Immature natural killer cell (primary cell): ENCODE measurements at regions not wholly inside any gene's neighbourhood (a gene's known extent, or its start where the extent isn't known, plus 50 kb on each side); places are given as distances from the start of the nearest gene placed in this dataset.
A peak's percentile ranks its signal among the peaks of the same experiment; 100 is the strongest.

Experiments used
- DNase-seq, 3 donors: peaks; one replicate each; pipeline ENCODE4 v3.0.0; 2022; ENCODE audit warnings: mixed read lengths in 1 of 3
- H3K27ac Mint-ChIP-seq, 6 donors: one replicate each; pipeline ENCODE4 v1.8.0; 2020; ENCODE audit warnings: mixed read lengths in 6 of 6, mild to moderate bottlenecking in 5 of 6, inconsistent platforms in 4 of 6, moderate library complexity in 3 of 6
- H3K27me3 Mint-ChIP-seq, 3 donors: one replicate each; pipeline ENCODE4 v1.8.0; 2020 to 2021; ENCODE audit warnings: low read depth in 3 of 3, mild to moderate bottlenecking in 3 of 3, mixed read lengths in 3 of 3, moderate library complexity in 3 of 3, inconsistent platforms in 1 of 3
- H3K36me3 Mint-ChIP-seq, 3 donors: one replicate each; pipeline ENCODE4 v1.8.0; 2020; ENCODE audit warnings: mixed read lengths in 3 of 3, inconsistent platforms in 2 of 3, mild to moderate bottlenecking in 2 of 3
- H3K4me1 Mint-ChIP-seq, 2 donors: one replicate each; pipeline ENCODE4 v1.8.0; 2020; ENCODE audit warnings: inconsistent platforms in 2 of 2, mild to moderate bottlenecking in 2 of 2, mixed read lengths in 2 of 2, moderate library complexity in 1 of 2
- H3K4me3 Mint-ChIP-seq, 5 donors: one replicate each; pipeline ENCODE4 v1.8.0; 2020; ENCODE audit warnings: mild to moderate bottlenecking in 5 of 5, mixed read lengths in 5 of 5, inconsistent platforms in 3 of 5, moderate library complexity in 3 of 5
- H3K9me3 Mint-ChIP-seq, 6 donors: one replicate each; pipeline ENCODE4 v1.8.0; 2020; ENCODE audit warnings: mild to moderate bottlenecking in 6 of 6, mixed read lengths in 6 of 6, inconsistent platforms in 4 of 6, moderate library complexity in 3 of 6

- Mint-ChIP-seq H3K27me3 (peaks cover 0 to 11% (median 3%) of the 10 kb centered on the region in 3 donors), H3K27ac (no peak overlapping the region), H3K36me3 (no peaks in the 10 kb centered on the region), H3K4me1 (peaks cover 23 to 32% of the 10 kb centered on the region in 2 donors), H3K4me3 (no peak overlapping the region), H3K9me3 (no peaks in the 10 kb centered on the region)
- DNase-seq, result no peak
These were observed 343.4 kb downstream of the PPP1R2C start for GRCh38 chrX:42434458-42435166.

GRCh38 chrX:42432552-42432951 lies 345.4 kb downstream of the PPP1R2C start:
- peaks cover 19 to 22% of the 10 kb centered on the region in 2 donors for H3K4me1 Mint-ChIP-seq
- no peaks in the 10 kb centered on the region for H3K36me3 Mint-ChIP-seq
- DNase-seq, result no peak
- H3K9me3 Mint-ChIP-seq, result no peaks in the 10 kb centered on the region
- H3K4me3 Mint-ChIP-seq, result no peak overlapping the region
- no peak overlapping the region for H3K27ac Mint-ChIP-seq
- peaks cover 1 to 6% (median 3%) of the 10 kb centered on the region in 3 donors for H3K27me3 Mint-ChIP-seq

- Mint-ChIP-seq H3K27me3 (peaks cover 0 to 2% (median 2%) of the 10 kb centered on the region in 3 donors), H3K27ac (no peak overlapping the region), H3K36me3 (no peaks in the 10 kb centered on the region), H3K4me1 (no peaks in the 10 kb centered on the region), H3K9me3 (peaks cover 0 to 2% (median 0%) of the 10 kb centered on the region in 6 donors), H3K4me3 (no peak overlapping the region)
- no peak for DNase-seq
These were observed 355.0 kb downstream of the PPP1R2C start for GRCh38 chrX:42422961-42423360.

GRCh38 chrX:42420426-42420825 lies 357.5 kb downstream of the PPP1R2C start:
- peaks cover 0 to 9% (median 2%) of the 10 kb centered on the region in 3 donors for H3K27me3 Mint-ChIP-seq
- DNase-seq, result no peak
- H3K27ac Mint-ChIP-seq, result no peak overlapping the region
- H3K36me3 Mint-ChIP-seq, result no peaks in the 10 kb centered on the region
- H3K4me3 Mint-ChIP-seq, result no peak overlapping the region
- H3K4me1 Mint-ChIP-seq, result no peaks in the 10 kb centered on the region
- H3K9me3 Mint-ChIP-seq, result peaks cover 0 to 2% (median 0%) of the 10 kb centered on the region in 6 donors

GRCh38 chrX:42415636-42416035 lies 362.3 kb downstream of the PPP1R2C start:
- no peak overlapping the region for H3K4me3 Mint-ChIP-seq
- H3K27ac Mint-ChIP-seq, result no peak overlapping the region
- DNase-seq, result no peak
- peaks cover 0 to 9% (median 0%) of the 10 kb centered on the region in 3 donors for H3K36me3 Mint-ChIP-seq
- H3K27me3 Mint-ChIP-seq, result peaks cover 0 to 10% (median 2%) of the 10 kb centered on the region in 3 donors
- H3K9me3 Mint-ChIP-seq, result peaks cover 0 to 4% (median 1%) of the 10 kb centered on the region in 6 donors
- peaks cover 7 to 10% of the 10 kb centered on the region in 2 donors for H3K4me1 Mint-ChIP-seq

GRCh38 chrX:42414057-42414456 lies 363.9 kb downstream of the PPP1R2C start:
- Mint-ChIP-seq H3K9me3 (peaks cover 0 to 5% (median 1%) of the 10 kb centered on the region in 6 donors), H3K27me3 (peaks cover 0 to 10% (median 2%) of the 10 kb centered on the region in 3 donors), H3K4me1 (peaks cover 9 to 15% of the 10 kb centered on the region in 2 donors), H3K4me3 (no peak overlapping the region), H3K27ac (no peak overlapping the region), H3K36me3 (peaks cover 0 to 9% (median 0%) of the 10 kb centered on the region in 3 donors)
- no peak for DNase-seq

GRCh38 chrX:42399632-42400024 lies 378.3 kb downstream of the PPP1R2C start:
- peak in 2 of 3 donors; percentile 19 to 20 for DNase-seq
- Mint-ChIP-seq H3K9me3 (no peaks in the 10 kb centered on the region), H3K36me3 (peaks cover 0 to 2% (median 0%) of the 10 kb centered on the region in 3 donors), H3K4me1 (peaks cover 27 to 32% of the 10 kb centered on the region in 2 donors), H3K27ac (peak overlapping the region; percentile 26 to 87 (median 72)), H3K27me3 (peaks cover 0 to 9% (median 2%) of the 10 kb centered on the region in 3 donors), H3K4me3 (peak overlapping the region; percentile 76 to 85 (median 78))

- DNase-seq, result peak; percentile 15 to 34 (median 25)
- Mint-ChIP-seq H3K27me3 (peaks cover 0 to 8% (median 2%) of the 10 kb centered on the region in 3 donors), H3K4me3 (peak overlapping the region; percentile 76 to 85 (median 78)), H3K36me3 (no peaks in the 10 kb centered on the region), H3K27ac (peak overlapping the region; percentile 26 to 87 (median 72)), H3K9me3 (no peaks in the 10 kb centered on the region), H3K4me1 (peaks cover 27 to 32% of the 10 kb centered on the region in 2 donors)
These were observed 378.9 kb downstream of the PPP1R2C start for GRCh38 chrX:42398967-42399631.

- Mint-ChIP-seq H3K4me1 (peaks cover 27 to 32% of the 10 kb centered on the region in 2 donors), H3K36me3 (no peaks in the 10 kb centered on the region), H3K27ac (no peak overlapping the region), H3K4me3 (no peak overlapping the region), H3K9me3 (no peaks in the 10 kb centered on the region), H3K27me3 (peaks cover 0 to 4% (median 0%) of the 10 kb centered on the region in 3 donors)
- no peak for DNase-seq
These were observed 381.8 kb downstream of the PPP1R2C start for GRCh38 chrX:42396136-42396535.

- Mint-ChIP-seq H3K36me3 (no peaks in the 10 kb centered on the region), H3K27me3 (peaks cover 0 to 4% (median 2%) of the 10 kb centered on the region in 3 donors), H3K4me1 (peaks cover 0 to 2% of the 10 kb centered on the region in 2 donors), H3K4me3 (no peak overlapping the region), H3K27ac (no peak overlapping the region), H3K9me3 (no peaks in the 10 kb centered on the region)
- DNase-seq, result no peak
These were observed 385.1 kb downstream of the PPP1R2C start for GRCh38 chrX:42392846-42393245.

GRCh38 chrX:42386681-42387080 lies 391.3 kb downstream of the PPP1R2C start:
- Mint-ChIP-seq H3K4me1 (no peaks in the 10 kb centered on the region), H3K4me3 (no peak overlapping the region), H3K9me3 (no peaks in the 10 kb centered on the region), H3K36me3 (no peaks in the 10 kb centered on the region), H3K27ac (no peak overlapping the region), H3K27me3 (peaks cover 2 to 5% (median 3%) of the 10 kb centered on the region in 3 donors)
- DNase-seq, result no peak

- no peaks in the 10 kb centered on the region for H3K9me3 Mint-ChIP-seq
- H3K27me3 Mint-ChIP-seq, result peaks cover 2 to 5% (median 3%) of the 10 kb centered on the region in 3 donors
- DNase-seq, result no peak
- H3K36me3 Mint-ChIP-seq, result no peaks in the 10 kb centered on the region
- no peaks in the 10 kb centered on the region for H3K4me1 Mint-ChIP-seq
- no peak overlapping the region for H3K27ac Mint-ChIP-seq
- H3K4me3 Mint-ChIP-seq, result no peak overlapping the region
These were observed 392.2 kb downstream of the PPP1R2C start for GRCh38 chrX:42385730-42386129.

- no peak for DNase-seq
- no peaks in the 10 kb centered on the region for H3K4me1 Mint-ChIP-seq
- H3K27me3 Mint-ChIP-seq, result peaks cover 0 to 5% (median 3%) of the 10 kb centered on the region in 3 donors
- no peaks in the 10 kb centered on the region for H3K9me3 Mint-ChIP-seq
- no peaks in the 10 kb centered on the region for H3K36me3 Mint-ChIP-seq
- H3K4me3 Mint-ChIP-seq, result no peak overlapping the region
- no peak overlapping the region for H3K27ac Mint-ChIP-seq
These were observed 393.0 kb downstream of the PPP1R2C start for GRCh38 chrX:42384956-42385355.

GRCh38 chrX:42378857-42379256 lies 399.1 kb downstream of the PPP1R2C start:
- Mint-ChIP-seq H3K27ac (no peak overlapping the region), H3K4me3 (no peak overlapping the region), H3K4me1 (no peaks in the 10 kb centered on the region), H3K27me3 (peaks cover 0 to 4% (median 3%) of the 10 kb centered on the region in 3 donors), H3K9me3 (no peaks in the 10 kb centered on the region), H3K36me3 (no peaks in the 10 kb centered on the region)
- DNase-seq, result no peak
